ENCODE measurements at regions not wholly inside any gene's neighbourhood (a gene's known extent, or its start where the extent isn't known, plus 50 kb on each side); places are given as distances from the start of the nearest gene placed in this dataset.

DNA sequence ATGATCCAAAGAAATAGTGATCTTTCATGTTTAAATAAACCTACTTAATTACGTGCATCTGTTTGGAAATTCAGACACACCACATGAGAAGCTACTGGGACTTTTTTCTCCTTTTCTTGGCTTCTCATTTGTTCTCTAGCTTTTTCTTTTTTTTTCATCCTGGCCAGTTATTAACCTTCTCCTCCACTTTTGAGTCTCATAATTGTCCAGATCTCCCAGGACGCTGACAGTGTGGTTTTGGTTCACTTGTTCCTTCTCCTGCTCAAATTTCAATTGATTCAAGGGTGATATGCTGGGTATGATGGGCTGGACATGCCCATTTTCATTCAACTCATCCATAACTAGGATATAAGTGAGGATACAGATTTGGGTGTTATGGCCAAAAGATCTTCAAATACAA lies 152.3 kb downstream of the TM9SF2 start:
- no peak for DNase-seq (ENCODE audit: low read depth, low spot score)
- FAIRE-seq = no peak
- H3K27me3 ChIP-seq (ENCODE audit: control insufficient read depth, extremely low read depth, insufficient read depth, low read length) = no peaks in the 10 kb centered on the region
- H3K9me1 ChIP-seq (ENCODE audit: control insufficient read depth, extremely low read depth, insufficient read depth, low read length) = no peaks in the 10 kb centered on the region
- no peak overlapping the region for H3K27ac ChIP-seq (ENCODE audit: control insufficient read depth, insufficient read depth, low read length)
- H3K9me3 ChIP-seq (ENCODE audit: control insufficient read depth, low read depth, low read length) = no peaks in the 10 kb centered on the region
- H3K36me3 ChIP-seq (ENCODE audit: control insufficient read depth in 2 of 2, extremely low read depth in 1 of 2, insufficient read depth in 2 of 2, low read length in 2 of 2) = no peaks in the 10 kb centered on the region
- H4K20me1 ChIP-seq (ENCODE audit: control insufficient read depth, extremely low read depth, insufficient read depth, low read length) = no peaks in the 10 kb centered on the region
- no peak overlapping the region for H3K9ac ChIP-seq (ENCODE audit: control insufficient read depth, extremely low read depth, insufficient read depth, low read length)
- no peak overlapping the region for H3K4me2 ChIP-seq (ENCODE audit: control insufficient read depth, extremely low read depth, insufficient read depth, low read depth, low read length)
- H3K4me3 ChIP-seq (ENCODE audit: control insufficient read depth in 2 of 3, extremely low read depth in 1 of 3, insufficient read depth in 2 of 3, low read depth in 1 of 3, low read length in 3 of 3) = no peak overlapping the region
- dilution Hi-C loops (cut with MboI; ENCODE audit: extremely low pct_ligation_motif_present, low sequenced_read_pairs) = no loop called here
- no peak for TF ChIP-seq EZH2 (IDR thresholded peaks at IDR 0.05; ENCODE audit: low read length)
- TF ChIP-seq, protein P1, sequence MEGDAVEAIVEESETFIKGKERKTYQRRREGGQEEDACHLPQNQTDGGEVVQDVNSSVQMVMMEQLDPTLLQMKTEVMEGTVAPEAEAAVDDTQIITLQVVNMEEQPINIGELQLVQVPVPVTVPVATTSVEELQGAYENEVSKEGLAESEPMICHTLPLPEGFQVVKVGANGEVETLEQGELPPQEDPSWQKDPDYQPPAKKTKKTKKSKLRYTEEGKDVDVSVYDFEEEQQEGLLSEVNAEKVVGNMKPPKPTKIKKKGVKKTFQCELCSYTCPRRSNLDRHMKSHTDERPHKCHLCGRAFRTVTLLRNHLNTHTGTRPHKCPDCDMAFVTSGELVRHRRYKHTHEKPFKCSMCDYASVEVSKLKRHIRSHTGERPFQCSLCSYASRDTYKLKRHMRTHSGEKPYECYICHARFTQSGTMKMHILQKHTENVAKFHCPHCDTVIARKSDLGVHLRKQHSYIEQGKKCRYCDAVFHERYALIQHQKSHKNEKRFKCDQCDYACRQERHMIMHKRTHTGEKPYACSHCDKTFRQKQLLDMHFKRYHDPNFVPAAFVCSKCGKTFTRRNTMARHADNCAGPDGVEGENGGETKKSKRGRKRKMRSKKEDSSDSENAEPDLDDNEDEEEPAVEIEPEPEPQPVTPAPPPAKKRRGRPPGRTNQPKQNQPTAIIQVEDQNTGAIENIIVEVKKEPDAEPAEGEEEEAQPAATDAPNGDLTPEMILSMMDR (optimal IDR thresholded peaks at IDR 0.05 in 1 of 3, IDR thresholded peaks at IDR 0.05 in 1 of 3, conservative IDR thresholded peaks at IDR 0.05 in 1 of 3; ENCODE audit: extremely low read depth in 1 of 3, insufficient read depth in 2 of 3, low read length in 3 of 3) = no peak
- H3K4me1 ChIP-seq (ENCODE audit: control insufficient read depth, extremely low read depth, insufficient read depth, low read length) = peaks cover 6% of the 10 kb centered on the region
- H2AFZ ChIP-seq (ENCODE audit: control insufficient read depth, low read length) = no peak overlapping the region
- H3K79me2 ChIP-seq (ENCODE audit: control insufficient read depth, insufficient read depth, low read length) = no peaks in the 10 kb centered on the region

DNA sequence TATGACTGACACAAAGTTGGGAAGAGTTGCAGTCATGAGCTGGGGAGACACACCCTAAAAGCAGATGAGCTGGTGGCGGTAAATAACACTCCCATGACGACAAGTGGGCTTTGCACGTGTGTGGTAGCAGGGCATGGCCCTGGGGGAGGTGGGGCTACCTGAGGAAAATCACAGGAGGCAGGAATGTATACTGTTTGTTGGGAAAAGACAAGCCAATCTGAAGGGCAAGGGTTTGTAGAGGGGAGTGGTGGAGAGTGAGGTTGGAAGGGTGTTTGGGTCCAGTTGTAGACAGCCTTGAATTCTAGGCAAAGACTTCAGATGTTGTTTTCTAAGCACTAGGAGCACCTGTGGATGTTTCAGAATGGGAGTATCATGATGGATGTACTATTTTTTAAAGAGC lies 151.6 kb downstream of the TM9SF2 start:
- no peak overlapping the region for H3K4me2 ChIP-seq (ENCODE audit: control insufficient read depth, extremely low read depth, insufficient read depth, low read depth, low read length)
- dilution Hi-C loops (cut with MboI; ENCODE audit: extremely low pct_ligation_motif_present, low sequenced_read_pairs) = no loop called here
- no peak overlapping the region for H3K27ac ChIP-seq (ENCODE audit: control insufficient read depth, insufficient read depth, low read length)
- FAIRE-seq (no peak), DNase-seq (ENCODE audit: low read depth, low spot score) (no peak)
- H3K4me3 ChIP-seq (ENCODE audit: control insufficient read depth in 2 of 3, extremely low read depth in 1 of 3, insufficient read depth in 2 of 3, low read depth in 1 of 3, low read length in 3 of 3) = no peak overlapping the region
- no peak overlapping the region for H3K9ac ChIP-seq (ENCODE audit: control insufficient read depth, extremely low read depth, insufficient read depth, low read length)
- no peaks in the 10 kb centered on the region for H3K9me3 ChIP-seq (ENCODE audit: control insufficient read depth, low read depth, low read length)
- H3K27me3 ChIP-seq (ENCODE audit: control insufficient read depth, extremely low read depth, insufficient read depth, low read length) = no peaks in the 10 kb centered on the region
- no peaks in the 10 kb centered on the region for H3K9me1 ChIP-seq (ENCODE audit: control insufficient read depth, extremely low read depth, insufficient read depth, low read length)
- H3K79me2 ChIP-seq (ENCODE audit: control insufficient read depth, insufficient read depth, low read length) = no peaks in the 10 kb centered on the region
- no peak overlapping the region for H2AFZ ChIP-seq (ENCODE audit: control insufficient read depth, low read length)
- peaks cover 6% of the 10 kb centered on the region for H3K4me1 ChIP-seq (ENCODE audit: control insufficient read depth, extremely low read depth, insufficient read depth, low read length)
- TF ChIP-seq EZH2 (IDR thresholded peaks at IDR 0.05; ENCODE audit: low read length) = no peak
- TF ChIP-seq, protein P1 (optimal IDR thresholded peaks at IDR 0.05 in 1 of 3, IDR thresholded peaks at IDR 0.05 in 1 of 3, conservative IDR thresholded peaks at IDR 0.05 in 1 of 3; ENCODE audit: extremely low read depth in 1 of 3, insufficient read depth in 2 of 3, low read length in 3 of 3) = no peak
- H4K20me1 ChIP-seq (ENCODE audit: control insufficient read depth, extremely low read depth, insufficient read depth, low read length) = no peaks in the 10 kb centered on the region
- H3K36me3 ChIP-seq (ENCODE audit: control insufficient read depth in 2 of 2, extremely low read depth in 1 of 2, insufficient read depth in 2 of 2, low read length in 2 of 2) = no peaks in the 10 kb centered on the region
